Occipital lobe (tissue), 1 donor: ENCODE measurements at regions not wholly inside any gene's neighbourhood (a gene's known extent, or its start where the extent isn't known, plus 50 kb on each side); places are given as distances from the start of the nearest gene placed in this dataset.

ENCODE experiments used
- DNase-seq: peaks from one replicate; lab custom pipeline; 2025; lab: John Stamatoyannopoulos, UW

GRCh38 chr5:118687661-118688621 lies 300.4 kb downstream of the DTWD2 start:
- DNase-seq: no peak

GRCh38 chr5:118687100-118687499 lies 301.2 kb downstream of the DTWD2 start:
- DNase-seq: no peak

- no peak for DNase-seq
These were observed 306.7 kb downstream of the DTWD2 start for GRCh38 chr5:118681655-118682054.

GRCh38 chr5:118679264-118679940 lies 308.9 kb downstream of the DTWD2 start:
- no peak for DNase-seq

DNA sequence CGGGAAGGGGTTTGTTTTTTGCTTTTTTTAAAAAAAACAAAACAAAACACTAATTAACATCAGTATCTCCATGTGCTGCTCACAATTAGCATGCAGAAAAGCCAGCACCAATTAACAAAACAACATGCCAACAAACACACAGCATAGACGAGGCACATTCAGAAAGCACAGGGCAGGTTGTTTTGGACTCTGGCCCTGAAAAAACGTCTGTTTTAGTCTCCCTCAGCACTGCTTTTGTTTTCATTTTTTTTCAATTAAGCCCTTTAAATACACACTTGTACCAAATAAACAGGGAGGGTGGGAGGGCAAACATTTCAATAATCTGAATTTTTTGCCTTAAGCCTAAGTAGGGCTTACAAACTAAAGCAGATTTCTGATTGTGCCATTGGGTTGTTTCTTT lies 309.6 kb downstream of the DTWD2 start:
- no peak for DNase-seq

DNA sequence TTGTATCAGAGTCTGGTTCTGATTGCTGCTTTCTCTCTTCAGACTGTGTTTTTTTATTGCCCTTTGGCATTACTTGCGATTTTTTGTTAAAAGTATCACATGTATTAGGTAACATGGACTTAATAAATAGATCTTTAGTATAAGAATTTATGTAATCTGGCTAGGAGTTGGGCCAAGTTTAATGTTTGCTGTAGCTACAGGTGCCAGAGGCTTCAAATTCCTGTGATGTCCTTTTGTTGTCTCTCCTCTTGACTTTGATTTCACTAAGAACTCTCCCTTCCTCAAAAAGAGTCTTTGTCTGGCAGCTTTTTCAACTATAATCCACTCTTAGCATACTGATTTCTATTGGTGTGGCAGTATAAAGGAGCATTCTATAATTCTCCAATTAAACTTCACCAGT lies 313.1 kb downstream of the DTWD2 start:
- no peak for DNase-seq

DNA sequence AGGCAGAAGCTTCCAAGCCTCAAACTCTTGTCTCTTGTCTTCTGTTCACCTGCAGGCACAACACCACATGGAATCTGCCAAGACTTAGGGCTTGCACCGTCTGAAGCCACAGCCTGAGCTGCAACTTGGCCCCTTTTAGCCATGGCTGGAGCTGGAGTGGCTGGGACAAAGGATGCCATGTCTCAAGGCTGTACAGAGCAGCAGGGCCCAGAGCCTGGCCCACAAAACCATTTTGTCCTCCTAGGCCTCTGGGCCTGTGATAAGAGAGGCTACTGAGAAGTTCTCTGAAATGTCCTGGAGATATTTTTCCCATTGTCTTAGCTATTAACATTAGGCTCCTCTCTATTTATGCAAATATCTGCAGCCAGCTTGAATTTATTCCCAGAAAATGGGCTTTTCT lies 330.8 kb downstream of the DTWD2 start:
- DNase-seq: no peak

DNA sequence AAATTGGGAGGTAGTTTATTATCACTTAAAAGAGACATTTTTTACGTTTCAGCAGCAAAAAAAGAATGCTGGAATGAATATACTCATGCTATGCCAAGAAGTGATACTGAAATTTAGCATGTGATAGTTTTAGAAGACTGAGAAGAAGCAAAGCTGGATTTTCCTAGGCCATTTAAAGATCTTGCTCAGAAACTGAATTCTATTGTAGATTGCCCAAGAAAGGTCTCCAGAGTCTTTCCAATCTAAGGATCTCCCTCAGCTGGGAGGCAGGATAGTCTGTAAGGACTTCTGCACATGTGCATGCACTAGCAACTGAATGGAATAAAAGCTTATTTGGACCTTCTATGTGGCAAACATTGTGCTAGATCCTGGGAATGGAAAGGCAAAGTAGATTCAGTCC lies 334.5 kb downstream of the DTWD2 start:
- no peak for DNase-seq

DNA sequence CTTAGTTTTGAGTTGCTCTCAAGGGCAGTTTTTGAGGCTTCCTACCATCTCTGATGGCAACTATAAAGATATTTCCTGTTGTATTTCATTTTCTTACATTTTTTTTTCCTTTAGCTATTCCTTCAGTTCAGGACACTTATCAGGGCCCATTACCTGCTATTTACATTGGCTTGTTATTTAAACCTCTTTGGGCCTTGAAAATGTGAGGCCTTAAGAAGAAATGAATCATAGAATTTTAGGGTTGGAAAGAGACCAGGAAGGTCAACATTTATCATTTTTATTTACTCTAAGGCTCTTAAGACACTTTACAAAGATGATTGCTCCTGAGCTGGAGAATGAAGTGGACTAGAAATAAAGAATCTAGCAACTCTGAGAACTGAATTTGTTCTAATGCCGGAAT lies 335.2 kb downstream of the DTWD2 start:
- DNase-seq: no peak

GRCh38 chr5:118651002-118651401 lies 337.3 kb downstream of the DTWD2 start:
- DNase-seq: no peak

GRCh38 chr5:118647587-118647986 lies 340.8 kb downstream of the DTWD2 start:
- no peak for DNase-seq

- no peak for DNase-seq
These were observed 341.4 kb downstream of the DTWD2 start for GRCh38 chr5:118646917-118647316.

DNA sequence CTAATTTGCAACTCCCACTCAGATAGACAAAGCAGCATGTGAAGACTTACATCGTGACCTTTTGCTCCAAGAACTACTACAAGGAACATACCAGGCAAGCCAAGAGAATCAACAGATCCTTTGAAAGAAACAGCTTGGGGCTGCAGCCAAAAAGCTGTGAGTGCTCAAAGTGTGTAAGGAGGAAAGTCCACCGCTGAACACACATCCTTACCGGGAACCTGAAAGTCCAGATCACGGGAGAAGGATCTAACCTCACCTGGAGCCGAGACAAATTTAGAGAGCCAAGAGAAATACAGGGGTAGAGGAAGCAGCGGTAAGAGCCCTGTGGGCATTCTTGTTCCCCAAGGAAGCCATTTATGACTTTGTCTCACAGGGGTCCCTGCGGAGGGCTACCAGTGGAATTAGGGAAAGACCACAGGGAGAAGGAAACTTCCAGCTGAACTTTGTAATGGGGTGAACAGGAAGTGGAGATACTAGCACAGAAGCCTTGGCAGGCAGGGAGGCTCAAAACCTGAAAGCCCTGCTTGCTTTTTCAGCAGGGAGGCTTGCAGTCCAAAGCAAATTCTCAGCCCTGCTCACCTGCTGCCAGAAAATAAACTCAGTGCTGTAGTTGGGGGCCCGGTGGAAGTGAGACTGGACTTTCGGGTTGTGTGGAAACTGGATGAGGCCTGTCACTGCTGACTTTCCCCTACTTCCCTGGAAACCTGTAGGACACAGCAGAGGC lies 350.2 kb downstream of the DTWD2 start:
- DNase-seq: no peak

GRCh38 chr5:118628660-118629354 lies 359.5 kb downstream of the DTWD2 start:
- no peak for DNase-seq

DNA sequence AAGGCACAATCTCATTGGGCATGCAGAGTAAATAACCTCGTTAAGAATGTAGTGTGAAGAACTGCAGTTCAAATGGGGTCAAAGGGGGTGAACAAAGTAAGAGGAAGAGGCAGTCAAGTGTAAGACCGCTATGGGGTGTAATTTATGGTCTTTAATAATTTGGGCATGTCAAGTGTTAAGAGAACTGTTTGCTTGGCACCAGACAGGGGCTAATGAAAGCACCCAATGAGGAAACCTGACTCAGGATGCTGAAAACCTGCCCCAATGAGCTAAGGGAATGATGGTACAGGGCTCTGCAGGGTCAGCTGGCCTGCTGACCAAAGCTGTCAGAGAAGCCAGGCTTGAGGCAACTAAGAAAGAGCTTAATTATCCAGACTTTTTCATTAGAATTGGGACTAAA lies 368.1 kb downstream of the DTWD2 start:
- no peak for DNase-seq

GRCh38 chr5:118619823-118620222 lies 368.5 kb downstream of the DTWD2 start:
- DNase-seq: no peak

GRCh38 chr5:118616281-118616680 lies 372.1 kb downstream of the DTWD2 start:
- DNase-seq: no peak

DNA sequence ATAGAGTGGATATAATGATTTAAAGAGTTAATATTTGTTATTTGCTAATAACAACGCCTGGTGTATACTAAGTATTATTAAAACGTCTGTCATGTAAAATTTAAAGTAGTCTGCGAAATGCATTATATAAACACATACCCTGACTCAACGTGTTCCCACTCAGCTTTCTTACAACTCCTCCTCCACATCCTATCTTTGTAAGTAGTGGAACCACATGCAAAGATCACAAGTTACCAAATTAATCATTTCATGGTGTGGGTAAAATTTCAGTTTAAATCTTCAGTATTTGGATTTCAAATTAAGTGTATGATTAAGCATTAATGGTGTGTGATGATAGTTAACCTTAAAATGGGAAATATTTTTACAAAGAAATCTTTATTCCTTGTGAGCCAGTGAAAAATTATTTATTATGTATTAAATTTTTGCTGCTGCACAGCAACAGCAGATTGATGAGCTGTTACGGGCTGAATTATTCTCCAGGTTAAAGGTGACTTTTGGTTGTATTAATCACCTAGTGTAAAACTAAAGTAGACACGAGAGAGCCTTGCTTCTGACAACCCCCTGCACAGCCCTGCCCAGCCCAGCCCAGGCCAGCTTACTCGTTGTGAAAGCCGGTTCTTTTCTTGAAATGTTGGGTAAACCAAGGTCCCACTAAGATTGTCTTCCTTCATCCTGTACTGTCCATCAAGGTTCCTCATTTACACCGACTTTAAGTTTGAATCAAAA lies 373.5 kb downstream of the DTWD2 start:
- no peak for DNase-seq

DNA sequence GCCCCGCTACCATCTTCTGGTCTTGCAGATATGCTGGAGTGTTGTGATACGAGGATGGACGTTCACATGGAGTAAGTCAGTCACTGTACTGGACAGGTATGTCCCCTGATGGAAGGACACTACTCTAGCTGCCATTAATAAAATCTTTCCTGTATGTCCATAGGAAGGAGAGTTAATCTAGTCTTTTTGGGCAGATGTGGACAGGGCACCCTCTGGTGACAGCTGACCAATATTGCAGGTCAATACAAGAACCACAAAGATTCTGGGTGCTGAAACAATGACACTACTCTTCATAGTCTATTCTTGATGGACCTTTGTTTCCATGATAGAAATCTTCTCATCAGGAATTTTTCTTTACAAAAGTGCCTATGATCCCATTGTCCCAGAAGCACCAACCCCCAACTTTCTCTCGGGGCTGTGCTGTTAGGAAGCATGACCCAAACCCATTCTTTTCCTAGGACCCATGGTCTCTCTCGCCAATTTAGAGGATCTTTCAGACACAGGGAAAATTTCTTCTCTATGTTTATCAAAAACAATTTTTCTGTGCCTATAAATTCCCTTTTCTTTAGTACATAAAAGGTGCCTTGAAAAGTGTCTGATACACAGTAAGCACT lies 376.9 kb downstream of the DTWD2 start:
- DNase-seq: no peak

- no peak for DNase-seq
These were observed 381.4 kb downstream of the DTWD2 start for GRCh38 chr5:118606940-118607339.
